ENCODE measurements at regions not wholly inside any gene's neighbourhood (a gene's known extent, or its start where the extent isn't known, plus 50 kb on each side); places are given as distances from the start of the nearest gene placed in this dataset.
A peak's percentile ranks its signal among the peaks of the same experiment; 100 is the strongest.
"Not testable (repeated sequence)": the region's sequence is repeated elsewhere in the genome, so short reads cannot be mapped to it uniquely, and the experiment has no call there.

DNA sequence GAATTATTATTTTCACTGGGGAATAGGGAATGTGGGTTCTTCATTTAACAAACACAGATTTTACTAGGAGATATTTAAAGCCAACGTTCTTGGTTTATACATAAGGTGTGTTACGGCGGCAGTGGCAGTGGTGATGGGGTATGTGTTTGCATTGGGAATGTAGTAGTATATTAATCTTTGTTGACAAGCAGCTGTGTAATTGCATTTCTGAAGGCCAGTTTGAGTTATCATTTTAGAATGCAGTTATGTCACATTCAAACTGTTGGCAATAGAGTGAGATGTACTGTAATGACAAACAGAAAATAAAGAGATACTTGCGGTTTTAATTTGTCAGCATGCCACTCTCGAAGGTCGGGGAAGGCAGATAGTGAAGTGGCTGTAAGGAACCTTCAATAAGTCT is 628.6 kb upstream of the POM121L12 start:
- no peak for DNase-seq (ENCODE audit: low read depth in 4 of 4, low spot score in 3 of 4)

DNA sequence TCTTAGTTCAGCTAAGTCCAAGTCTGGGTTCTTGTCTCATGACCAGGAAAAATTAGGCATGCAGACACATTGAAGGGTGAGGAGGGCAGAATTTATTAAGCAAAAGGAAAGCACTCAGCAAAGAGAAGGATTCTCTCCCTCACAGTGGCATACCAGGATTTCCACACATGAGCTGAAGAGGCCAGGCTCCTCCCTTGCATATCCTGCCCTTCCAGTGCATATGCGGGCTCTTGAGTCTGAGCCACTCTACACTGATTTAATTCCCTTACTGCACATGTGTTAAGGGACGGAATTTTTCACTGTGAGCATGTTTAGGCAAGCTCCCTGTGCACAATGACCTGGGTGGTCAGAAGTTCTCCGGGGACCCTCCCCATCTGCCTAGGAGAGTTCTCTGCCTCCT is 652.7 kb upstream of the POM121L12 start:
- no peak for DNase-seq (ENCODE audit: low read depth in 4 of 4, low spot score in 3 of 4)

- no peak for DNase-seq (ENCODE audit: low read depth in 4 of 4, low spot score in 3 of 4)
Measured at GRCh38 chr7:52369922-52370321, 665.5 kb upstream of the POM121L12 start.

DNA sequence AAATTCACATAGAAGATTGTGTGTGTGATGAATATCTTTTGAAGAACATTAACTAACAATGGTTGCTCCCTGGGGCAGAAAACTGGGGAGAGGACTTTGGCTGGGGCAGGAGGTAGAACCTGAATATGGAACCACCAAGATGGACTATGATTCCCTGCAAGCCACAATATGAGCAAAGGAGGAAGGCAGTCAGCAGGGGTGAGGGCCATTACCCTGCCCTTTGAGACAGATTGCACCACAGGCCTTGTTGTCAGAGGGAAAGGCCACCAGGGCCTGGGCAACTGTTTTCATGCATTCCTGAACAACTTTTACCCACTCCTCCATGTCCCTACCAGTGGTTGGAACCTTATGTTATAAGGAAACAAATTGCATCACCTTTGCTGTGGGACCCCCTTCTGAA is 670.1 kb upstream of the POM121L12 start:
- DNase-seq (ENCODE audit: low read depth in 4 of 4, low spot score in 3 of 4) = no peak

GRCh38 chr7:52362521-52362920 is 672.9 kb upstream of the POM121L12 start:
- no peak for DNase-seq (ENCODE audit: low read depth in 4 of 4, low spot score in 3 of 4)

GRCh38 chr7:52360541-52360940 is 674.9 kb upstream of the POM121L12 start:
- DNase-seq (ENCODE audit: low read depth in 4 of 4, low spot score in 3 of 4) = no peak

- peak in 2 of 4 donors; percentile 3 to 19 for DNase-seq (ENCODE audit: low read depth in 4 of 4, low spot score in 3 of 4)
Measured at GRCh38 chr7:52355053-52355452, 680.4 kb upstream of the POM121L12 start.

- DNase-seq (ENCODE audit: low read depth in 4 of 4, low spot score in 3 of 4) = no peak
Measured at GRCh38 chr7:52352013-52352981, 683.1 kb upstream of the POM121L12 start.

GRCh38 chr7:52344015-52344414 is 691.4 kb upstream of the POM121L12 start:
- no peak for DNase-seq (ENCODE audit: low read depth in 4 of 4, low spot score in 3 of 4)

- DNase-seq (ENCODE audit: low read depth in 4 of 4, low spot score in 3 of 4) = no peak
Measured at GRCh38 chr7:52340067-52340466, 695.4 kb upstream of the POM121L12 start.

DNA sequence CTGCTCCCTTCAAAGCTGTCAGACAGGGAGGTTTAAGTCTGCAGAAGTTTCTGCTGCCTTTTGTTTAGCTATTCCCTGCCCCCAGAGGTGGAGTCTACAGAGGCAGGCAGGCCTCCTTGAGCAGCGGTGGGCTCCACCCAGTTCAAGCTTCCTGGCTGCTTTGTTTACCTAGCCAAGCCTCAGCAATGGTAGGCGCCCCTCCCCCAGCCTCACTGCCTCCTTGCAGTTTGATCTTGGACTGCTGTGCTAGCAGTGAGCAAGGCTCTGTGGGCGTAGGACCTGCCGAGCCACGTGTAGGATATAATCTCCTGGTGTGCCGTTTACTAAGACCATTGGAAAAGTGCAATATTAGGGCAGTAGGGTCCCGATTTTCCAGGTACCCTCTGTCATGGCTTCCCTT is 707.1 kb upstream of the POM121L12 start:
- DNase-seq (ENCODE audit: low read depth in 4 of 4, low spot score in 3 of 4) = not testable (repeated sequence)

DNA sequence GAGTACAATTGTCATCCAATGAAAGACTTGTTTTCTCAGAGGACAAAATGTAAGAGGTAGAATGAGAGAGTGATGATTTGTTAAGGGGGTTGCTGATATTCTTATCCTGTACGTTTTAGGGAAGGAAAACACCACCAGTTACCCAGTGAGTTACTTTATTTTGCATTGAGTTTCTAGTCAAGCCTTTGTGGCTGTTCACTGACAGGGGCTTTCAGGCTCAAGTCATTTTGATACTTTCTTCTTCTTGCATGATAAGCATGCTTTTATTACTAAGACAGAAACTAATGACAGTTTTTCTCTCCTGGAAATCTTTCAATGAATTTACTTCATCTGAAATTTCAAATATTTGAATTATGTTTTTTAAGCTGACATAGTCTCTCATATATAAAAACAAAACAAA is 710.2 kb upstream of the POM121L12 start:
- DNase-seq (ENCODE audit: low read depth in 4 of 4, low spot score in 3 of 4) = no peak

- DNase-seq (ENCODE audit: low read depth in 4 of 4, low spot score in 3 of 4) = no peak
Measured at GRCh38 chr7:52323202-52323746, 712.2 kb upstream of the POM121L12 start.

GRCh38 chr7:52320610-52321009 is 714.8 kb upstream of the POM121L12 start:
- DNase-seq (ENCODE audit: low read depth in 4 of 4, low spot score in 3 of 4) = no peak

- DNase-seq (ENCODE audit: low read depth in 4 of 4, low spot score in 3 of 4) = no peak
Measured at GRCh38 chr7:52317921-52318320, 717.5 kb upstream of the POM121L12 start.

DNA sequence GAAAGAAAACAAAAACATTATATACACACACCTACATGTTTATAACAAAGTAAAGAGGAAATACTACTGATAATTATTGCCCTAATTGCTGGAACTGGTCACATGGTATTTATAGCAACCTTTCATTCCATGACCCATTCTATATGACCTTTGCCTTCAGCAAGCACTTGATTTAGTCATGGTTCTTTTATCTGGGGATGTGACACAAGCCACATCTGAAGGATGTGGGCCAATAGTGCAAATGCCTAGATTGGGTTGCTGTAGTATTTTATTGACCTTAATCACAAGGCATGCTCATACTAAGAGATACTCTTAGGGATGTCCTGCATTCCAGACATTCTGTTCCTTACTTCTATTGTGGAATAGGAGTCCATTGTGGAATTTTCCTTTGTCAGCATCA is 723.5 kb upstream of the POM121L12 start:
- no peak for DNase-seq (ENCODE audit: low read depth in 4 of 4, low spot score in 3 of 4)

- no peak for DNase-seq (ENCODE audit: low read depth in 4 of 4, low spot score in 3 of 4)
Measured at GRCh38 chr7:52309631-52310030, 725.8 kb upstream of the POM121L12 start.

GRCh38 chr7:52302765-52303520 is 732.5 kb upstream of the POM121L12 start:
- no peak for DNase-seq (ENCODE audit: low read depth in 4 of 4, low spot score in 3 of 4)

DNA sequence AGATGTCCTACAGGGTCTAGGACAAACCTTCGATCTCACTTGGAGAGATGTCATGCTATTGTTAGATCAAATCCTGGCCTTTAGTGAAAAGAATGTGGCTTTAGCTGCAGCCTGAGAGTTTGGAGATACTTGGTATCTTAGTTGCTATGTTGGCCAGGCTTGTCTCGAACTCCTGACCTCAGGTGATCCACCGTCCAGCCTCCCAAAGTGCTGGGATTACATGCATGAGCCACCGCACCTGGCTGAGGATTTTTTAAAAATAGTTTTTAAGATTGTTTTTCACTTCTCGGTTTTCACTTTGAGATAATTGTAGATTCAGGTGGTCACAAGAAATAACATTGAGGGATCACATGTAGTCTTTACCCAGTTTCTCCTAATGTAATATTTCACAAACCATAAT is 738.3 kb upstream of the POM121L12 start:
- no peak for DNase-seq (ENCODE audit: low read depth in 4 of 4, low spot score in 3 of 4)

DNA sequence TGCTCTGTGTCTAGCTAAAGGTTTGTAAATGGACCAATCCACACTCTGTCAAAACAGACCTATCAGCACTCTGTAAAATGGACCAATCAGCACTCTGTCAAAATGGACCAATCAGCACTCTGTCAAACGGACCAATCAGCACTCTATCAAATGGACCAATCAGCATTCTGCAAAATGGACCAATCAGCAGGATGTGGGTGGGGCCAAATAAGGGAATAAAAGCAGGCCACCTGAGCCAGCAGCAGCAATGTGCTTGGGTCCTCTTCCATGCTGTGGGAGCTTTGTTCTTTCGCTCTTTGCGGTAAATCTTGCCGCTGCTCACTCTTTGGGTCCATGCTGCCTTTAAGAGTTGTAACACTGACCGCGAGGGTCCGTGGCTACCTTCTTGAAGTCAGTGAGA is 740.5 kb upstream of the POM121L12 start:
- DNase-seq (ENCODE audit: low read depth in 4 of 4, low spot score in 3 of 4) = no peak

DNA sequence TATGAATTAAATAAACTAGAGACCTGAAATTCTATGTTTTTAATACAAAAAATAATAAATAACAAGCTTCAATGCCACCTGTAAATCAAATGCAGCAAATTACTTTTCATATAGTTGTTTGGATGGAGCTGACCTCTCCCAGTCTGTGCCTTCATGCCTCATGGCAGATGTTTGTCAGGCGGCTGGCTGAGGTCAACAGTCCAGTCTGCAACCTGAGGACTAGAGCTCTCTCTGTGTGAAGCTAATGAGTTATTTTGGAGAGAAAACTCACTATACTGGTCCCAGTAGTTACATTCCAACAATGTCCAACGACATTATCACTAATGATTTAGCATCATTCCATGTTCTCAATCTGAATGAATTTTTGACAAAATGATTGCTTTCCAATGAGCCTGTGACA is 746.2 kb upstream of the POM121L12 start:
- DNase-seq (ENCODE audit: low read depth in 4 of 4, low spot score in 3 of 4) = no peak

- DNase-seq (ENCODE audit: low read depth in 4 of 4, low spot score in 3 of 4) = no peak
Measured at GRCh38 chr7:52287698-52288097, 747.7 kb upstream of the POM121L12 start.

Data from left renal pelvis (tissue), 4 donors.